ENCODE measurements at regions not wholly inside any gene's neighbourhood (a gene's known extent, or its start where the extent isn't known, plus 50 kb on each side); places are given as distances from the start of the nearest gene placed in this dataset.

- TF ChIP-seq CTCF (conservative IDR thresholded peaks at IDR 0.05 in 1 of 2, IDR thresholded peaks at IDR 0.05 in 1 of 2; ENCODE audit: low read depth in 1 of 2, low read length in 2 of 2) (no peak), EZH2 (IDR thresholded peaks at IDR 0.05; ENCODE audit: low read length, missing control alignments) (no peak)
- no peaks in the 10 kb centered on the region for H4K20me1 ChIP-seq (ENCODE audit: control insufficient read depth, extremely low read depth, insufficient read depth, low read length)
- no peaks in the 10 kb centered on the region for H3K79me2 ChIP-seq (ENCODE audit: control insufficient read depth, insufficient read depth, low read length)
- H3K4me1 ChIP-seq (ENCODE audit: control insufficient read depth, extremely low read depth, insufficient read depth, low read length): no peaks in the 10 kb centered on the region
- H3K36me3 ChIP-seq (ENCODE audit: control insufficient read depth, insufficient read depth, low read length): no peaks in the 10 kb centered on the region
- H3K4me3 ChIP-seq (replicated peaks in 1 of 4; ENCODE audit: control extremely low read depth in 1 of 4, insufficient read depth in 1 of 4, low read depth in 3 of 4, low read length in 4 of 4): no peak overlapping the region
- no peak overlapping the region for H2AFZ ChIP-seq (ENCODE audit: low read length)
- no peak overlapping the region for H3K9ac ChIP-seq (ENCODE audit: insufficient read depth, low read length)
- no peak overlapping the region for H3K4me2 ChIP-seq (ENCODE audit: extremely low read depth, insufficient read depth, low read length)
- no peaks in the 10 kb centered on the region for H3K27me3 ChIP-seq (ENCODE audit: control insufficient read depth, insufficient read depth, low read length)
- H3K27ac ChIP-seq (ENCODE audit: insufficient read depth, low read length): no peak overlapping the region
- no peaks in the 10 kb centered on the region for H3K9me3 ChIP-seq (ENCODE audit: control insufficient read depth, insufficient read depth, low read depth, low read length)
- DNase-seq (ENCODE audit: low read depth in 2 of 2): no peak
Observed at GRCh38 chr6:90835596-90836212, 248.8 kb upstream of the MAP3K7 start.

GRCh38 chr6:90829311-90829710 is 242.4 kb upstream of the MAP3K7 start:
- no peaks in the 10 kb centered on the region for H3K27me3 ChIP-seq (ENCODE audit: control insufficient read depth, insufficient read depth, low read length)
- H4K20me1 ChIP-seq (ENCODE audit: control insufficient read depth, extremely low read depth, insufficient read depth, low read length): no peaks in the 10 kb centered on the region
- no peak overlapping the region for H3K4me3 ChIP-seq (replicated peaks in 1 of 4; ENCODE audit: control extremely low read depth in 1 of 4, insufficient read depth in 1 of 4, low read depth in 3 of 4, low read length in 4 of 4)
- no peak overlapping the region for H3K4me2 ChIP-seq (ENCODE audit: extremely low read depth, insufficient read depth, low read length)
- no peaks in the 10 kb centered on the region for H3K9me3 ChIP-seq (ENCODE audit: control insufficient read depth, insufficient read depth, low read depth, low read length)
- H3K9ac ChIP-seq (ENCODE audit: insufficient read depth, low read length): no peak overlapping the region
- no peak overlapping the region for H2AFZ ChIP-seq (ENCODE audit: low read length)
- DNase-seq (ENCODE audit: low read depth in 2 of 2): no peak
- no peak overlapping the region for H3K27ac ChIP-seq (ENCODE audit: insufficient read depth, low read length)
- H3K36me3 ChIP-seq (ENCODE audit: control insufficient read depth, insufficient read depth, low read length): no peaks in the 10 kb centered on the region
- TF ChIP-seq EZH2 (IDR thresholded peaks at IDR 0.05; ENCODE audit: low read length, missing control alignments) (no peak), CTCF (conservative IDR thresholded peaks at IDR 0.05 in 1 of 2, IDR thresholded peaks at IDR 0.05 in 1 of 2; ENCODE audit: low read depth in 1 of 2, low read length in 2 of 2) (no peak)
- H3K79me2 ChIP-seq (ENCODE audit: control insufficient read depth, insufficient read depth, low read length): no peaks in the 10 kb centered on the region
- no peaks in the 10 kb centered on the region for H3K4me1 ChIP-seq (ENCODE audit: control insufficient read depth, extremely low read depth, insufficient read depth, low read length)

GRCh38 chr6:90820436-90820835 is 233.6 kb upstream of the MAP3K7 start:
- H4K20me1 ChIP-seq (ENCODE audit: control insufficient read depth, extremely low read depth, insufficient read depth, low read length): no peaks in the 10 kb centered on the region
- DNase-seq (ENCODE audit: low read depth in 2 of 2): no peak

More at GRCh38 chr6:90820436-90820835, 233.6 kb upstream of the MAP3K7 start:
- H3K9ac ChIP-seq (ENCODE audit: insufficient read depth, low read length): no peak overlapping the region
- H3K4me1 ChIP-seq (ENCODE audit: control insufficient read depth, extremely low read depth, insufficient read depth, low read length): no peaks in the 10 kb centered on the region
- no peaks in the 10 kb centered on the region for H3K79me2 ChIP-seq (ENCODE audit: control insufficient read depth, insufficient read depth, low read length)
- H3K36me3 ChIP-seq (ENCODE audit: control insufficient read depth, insufficient read depth, low read length): no peaks in the 10 kb centered on the region
- H3K27me3 ChIP-seq (ENCODE audit: control insufficient read depth, insufficient read depth, low read length): no peaks in the 10 kb centered on the region
- H3K27ac ChIP-seq (ENCODE audit: insufficient read depth, low read length): no peak overlapping the region
- no peak overlapping the region for H2AFZ ChIP-seq (ENCODE audit: low read length)
- no peak overlapping the region for H3K4me3 ChIP-seq (replicated peaks in 1 of 4; ENCODE audit: control extremely low read depth in 1 of 4, insufficient read depth in 1 of 4, low read depth in 3 of 4, low read length in 4 of 4)
- TF ChIP-seq EZH2 (IDR thresholded peaks at IDR 0.05; ENCODE audit: low read length, missing control alignments) (no peak), CTCF (conservative IDR thresholded peaks at IDR 0.05 in 1 of 2, IDR thresholded peaks at IDR 0.05 in 1 of 2; ENCODE audit: low read depth in 1 of 2, low read length in 2 of 2) (no peak)
- H3K4me2 ChIP-seq (ENCODE audit: extremely low read depth, insufficient read depth, low read length): no peak overlapping the region
- no peaks in the 10 kb centered on the region for H3K9me3 ChIP-seq (ENCODE audit: control insufficient read depth, insufficient read depth, low read depth, low read length)

Measured in fibroblast of lung (primary cell).